Mammary epithelial cell (primary cell): ENCODE measurements at regions not wholly inside any gene's neighbourhood (a gene's known extent, or its start where the extent isn't known, plus 50 kb on each side); places are given as distances from the start of the nearest gene placed in this dataset.

ENCODE experiments used
- EZH2 ChIP-seq: IDR thresholded peaks from 2 replicates; pipeline ENCODE4 v1.6.1; 2012; ENCODE audit warnings: low read length, inconsistent platforms, borderline replicate concordance
- TF ChIP-seq, protein P1 (sequence below), 2 donors: IDR thresholded peaks in 1 of 2; conservative IDR thresholded peaks in 1 of 2; 2 replicates each; pipeline ENCODE4 v1.5.1; 2011 to 2012; ENCODE audit warnings: inconsistent platforms in 2 of 2, low read length in 2 of 2, mild to moderate bottlenecking in 2 of 2, control low read depth in 1 of 2, low read depth in 1 of 2; ENCODE audit not compliant: insufficient read depth in 1 of 2; ENCODE audit errors: extremely low read depth in 1 of 2

DNA sequence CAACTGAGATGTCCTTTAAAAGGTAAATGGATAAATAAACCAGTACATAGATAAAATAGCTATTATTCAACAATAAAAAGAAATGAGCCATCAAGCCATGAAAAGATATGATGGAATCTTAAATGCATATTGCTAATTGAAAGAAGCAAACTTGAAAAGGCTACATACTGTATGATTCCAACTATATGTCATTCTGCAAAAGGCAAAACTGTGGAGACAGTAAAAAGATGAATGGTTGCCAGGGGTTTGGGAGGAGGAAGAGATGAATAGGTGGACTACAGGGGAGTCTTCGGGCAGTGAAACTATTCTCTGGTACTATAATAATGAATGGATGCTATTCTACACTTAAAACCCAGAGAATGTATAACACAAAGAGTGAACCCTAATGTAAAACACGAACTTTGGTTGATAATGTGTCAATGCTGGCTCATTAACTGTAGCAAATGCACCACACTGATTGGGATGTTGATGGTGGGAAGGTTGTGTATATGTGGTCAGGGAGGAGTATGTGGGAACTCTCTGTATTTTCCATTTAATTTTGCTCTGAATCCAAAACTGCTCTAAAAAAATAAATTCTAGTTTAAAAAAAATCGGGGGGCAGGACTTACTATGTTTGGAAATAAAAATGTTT, 73.7 kb upstream of the MYCN start:
- TF ChIP-seq, protein P1, sequence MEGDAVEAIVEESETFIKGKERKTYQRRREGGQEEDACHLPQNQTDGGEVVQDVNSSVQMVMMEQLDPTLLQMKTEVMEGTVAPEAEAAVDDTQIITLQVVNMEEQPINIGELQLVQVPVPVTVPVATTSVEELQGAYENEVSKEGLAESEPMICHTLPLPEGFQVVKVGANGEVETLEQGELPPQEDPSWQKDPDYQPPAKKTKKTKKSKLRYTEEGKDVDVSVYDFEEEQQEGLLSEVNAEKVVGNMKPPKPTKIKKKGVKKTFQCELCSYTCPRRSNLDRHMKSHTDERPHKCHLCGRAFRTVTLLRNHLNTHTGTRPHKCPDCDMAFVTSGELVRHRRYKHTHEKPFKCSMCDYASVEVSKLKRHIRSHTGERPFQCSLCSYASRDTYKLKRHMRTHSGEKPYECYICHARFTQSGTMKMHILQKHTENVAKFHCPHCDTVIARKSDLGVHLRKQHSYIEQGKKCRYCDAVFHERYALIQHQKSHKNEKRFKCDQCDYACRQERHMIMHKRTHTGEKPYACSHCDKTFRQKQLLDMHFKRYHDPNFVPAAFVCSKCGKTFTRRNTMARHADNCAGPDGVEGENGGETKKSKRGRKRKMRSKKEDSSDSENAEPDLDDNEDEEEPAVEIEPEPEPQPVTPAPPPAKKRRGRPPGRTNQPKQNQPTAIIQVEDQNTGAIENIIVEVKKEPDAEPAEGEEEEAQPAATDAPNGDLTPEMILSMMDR (conservative IDR thresholded peaks at IDR 0.05 in 1 of 2, IDR thresholded peaks at IDR 0.05 in 1 of 2; ENCODE audit: extremely low read depth in 1 of 2, insufficient read depth in 1 of 2, low read depth in 1 of 2, low read length in 2 of 2), result no peak
- TF ChIP-seq EZH2, result no peak
